ENCODE measurements at regions not wholly inside any gene's neighbourhood (a gene's known extent, or its start where the extent isn't known, plus 50 kb on each side); places are given as distances from the start of the nearest gene placed in this dataset.

DNA sequence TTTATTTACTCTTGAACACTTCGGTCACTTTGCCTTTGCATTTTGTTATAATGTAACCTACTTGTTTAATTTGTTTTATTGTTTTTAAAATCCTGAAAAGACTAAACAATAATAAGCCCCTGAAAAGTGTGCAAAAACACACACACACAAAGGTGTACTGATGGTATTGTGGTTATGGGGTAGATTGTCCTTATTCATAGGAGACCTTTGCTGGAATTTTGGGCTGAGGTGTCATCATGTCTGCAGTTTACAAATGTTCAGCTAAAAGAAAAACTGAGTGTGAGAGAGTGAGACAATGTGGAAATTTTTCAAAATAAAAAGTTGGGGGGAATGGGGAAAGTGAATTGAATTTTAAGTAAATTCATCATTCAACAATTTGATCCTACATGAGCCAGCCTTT lies 174.9 kb downstream of the QDPR start:
- H3K4me3 ChIP-seq (ENCODE audit: low read length) = no peak overlapping the region
- peaks cover 3% of the 10 kb centered on the region; the same call in 1 of the 2 replicates for H3K27me3 ChIP-seq (ENCODE audit: control insufficient read depth, low read length)
- H3K79me2 ChIP-seq (ENCODE audit: control insufficient read depth, low read length) = no peaks in the 10 kb centered on the region
- peaks cover 21% of the 10 kb centered on the region for H3K4me1 ChIP-seq (ENCODE audit: control insufficient read depth, low read length)
- H3K4me2 ChIP-seq (ENCODE audit: low read length) = peak overlapping the region; percentile 7
- no peaks in the 10 kb centered on the region for H3K9me2 ChIP-seq (replicated peaks; ENCODE audit: control insufficient read depth, low read length)
- no peaks in the 10 kb centered on the region for H3K36me3 ChIP-seq (ENCODE audit: control insufficient read depth, low read length)
- no peaks in the 10 kb centered on the region for H4K20me1 ChIP-seq (ENCODE audit: control insufficient read depth, insufficient read depth, low read depth, low read length)
- H3K27ac ChIP-seq (ENCODE audit: low read depth, low read length) = no peak overlapping the region
- no peaks in the 10 kb centered on the region for H3F3A ChIP-seq (ENCODE audit: control insufficient read depth, insufficient read depth)
- TF ChIP-seq, protein P1, sequence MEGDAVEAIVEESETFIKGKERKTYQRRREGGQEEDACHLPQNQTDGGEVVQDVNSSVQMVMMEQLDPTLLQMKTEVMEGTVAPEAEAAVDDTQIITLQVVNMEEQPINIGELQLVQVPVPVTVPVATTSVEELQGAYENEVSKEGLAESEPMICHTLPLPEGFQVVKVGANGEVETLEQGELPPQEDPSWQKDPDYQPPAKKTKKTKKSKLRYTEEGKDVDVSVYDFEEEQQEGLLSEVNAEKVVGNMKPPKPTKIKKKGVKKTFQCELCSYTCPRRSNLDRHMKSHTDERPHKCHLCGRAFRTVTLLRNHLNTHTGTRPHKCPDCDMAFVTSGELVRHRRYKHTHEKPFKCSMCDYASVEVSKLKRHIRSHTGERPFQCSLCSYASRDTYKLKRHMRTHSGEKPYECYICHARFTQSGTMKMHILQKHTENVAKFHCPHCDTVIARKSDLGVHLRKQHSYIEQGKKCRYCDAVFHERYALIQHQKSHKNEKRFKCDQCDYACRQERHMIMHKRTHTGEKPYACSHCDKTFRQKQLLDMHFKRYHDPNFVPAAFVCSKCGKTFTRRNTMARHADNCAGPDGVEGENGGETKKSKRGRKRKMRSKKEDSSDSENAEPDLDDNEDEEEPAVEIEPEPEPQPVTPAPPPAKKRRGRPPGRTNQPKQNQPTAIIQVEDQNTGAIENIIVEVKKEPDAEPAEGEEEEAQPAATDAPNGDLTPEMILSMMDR (IDR thresholded peaks at IDR 0.05; ENCODE audit: low read depth, low read length, poor library complexity, severe bottlenecking) = no peak
- no peak for TF ChIP-seq EZH2phosphoT487 (IDR thresholded peaks at IDR 0.05; ENCODE audit: borderline replicate concordance, low read length)
- H3K9me3 ChIP-seq (ENCODE audit: control insufficient read depth, insufficient read depth, low read length) = no peaks in the 10 kb centered on the region

DNA sequence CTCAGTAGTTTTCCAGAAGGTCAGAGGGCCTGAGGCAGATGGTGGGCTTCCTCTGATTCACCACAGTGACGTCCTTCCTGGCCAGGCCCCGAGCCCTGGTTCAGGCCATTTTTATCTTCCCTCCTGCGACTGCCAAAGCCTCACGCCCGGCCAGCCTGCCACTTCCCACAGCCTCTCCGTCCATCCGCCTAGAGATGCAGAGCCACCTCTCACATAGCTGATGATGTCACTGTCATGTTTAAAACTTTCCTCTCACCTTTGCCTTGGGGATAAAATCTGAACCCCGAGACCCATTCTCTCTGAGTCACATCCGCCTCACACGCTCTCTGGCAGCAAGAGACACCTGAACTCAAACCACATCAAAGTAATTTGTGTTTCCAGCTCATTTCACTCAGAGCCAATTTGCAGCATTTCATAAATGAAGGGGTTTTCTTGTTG lies 175.3 kb downstream of the QDPR start:
- H3K27ac ChIP-seq (ENCODE audit: low read depth, low read length) = no peak overlapping the region
- no peak for TF ChIP-seq EZH2phosphoT487 (IDR thresholded peaks at IDR 0.05; ENCODE audit: borderline replicate concordance, low read length)
- TF ChIP-seq, protein P1 (IDR thresholded peaks at IDR 0.05; ENCODE audit: low read depth, low read length, poor library complexity, severe bottlenecking) = no peak
- peaks cover 21% of the 10 kb centered on the region for H3K4me1 ChIP-seq (ENCODE audit: control insufficient read depth, low read length)
- H3K4me3 ChIP-seq (ENCODE audit: low read length) = no peak overlapping the region
- no peaks in the 10 kb centered on the region for H3F3A ChIP-seq (ENCODE audit: control insufficient read depth, insufficient read depth)
- H3K36me3 ChIP-seq (ENCODE audit: control insufficient read depth, low read length) = no peaks in the 10 kb centered on the region
- H3K9me2 ChIP-seq (replicated peaks; ENCODE audit: control insufficient read depth, low read length) = no peaks in the 10 kb centered on the region
- no peaks in the 10 kb centered on the region for H4K20me1 ChIP-seq (ENCODE audit: control insufficient read depth, insufficient read depth, low read depth, low read length)
- H3K79me2 ChIP-seq (ENCODE audit: control insufficient read depth, low read length) = no peaks in the 10 kb centered on the region
- H3K27me3 ChIP-seq (ENCODE audit: control insufficient read depth, low read length) = peaks cover 3% of the 10 kb centered on the region; the same call in 1 of the 2 replicates
- peak overlapping the region; percentile 7 for H3K4me2 ChIP-seq (ENCODE audit: low read length)
- H3K9me3 ChIP-seq (ENCODE audit: control insufficient read depth, insufficient read depth, low read length) = no peaks in the 10 kb centered on the region

DNA sequence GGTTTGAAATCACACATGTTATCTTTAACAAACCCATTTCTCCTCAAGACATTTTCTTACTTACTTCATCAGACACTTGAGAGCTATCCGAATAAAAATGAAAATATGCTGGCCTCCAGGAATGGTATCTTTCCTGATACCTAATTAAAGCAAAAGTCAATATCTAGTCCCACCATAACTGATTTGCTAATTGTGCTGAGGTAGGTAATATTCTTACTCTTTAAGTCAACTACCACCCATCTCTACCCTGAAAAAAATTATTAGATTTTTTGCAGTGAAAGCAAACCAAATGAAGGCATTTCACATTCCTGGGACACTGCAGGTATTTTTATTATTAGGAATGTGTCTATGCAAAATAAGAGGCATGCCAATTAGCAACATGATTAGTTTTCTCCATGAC lies 175.8 kb downstream of the QDPR start:
- H4K20me1 ChIP-seq (ENCODE audit: control insufficient read depth, insufficient read depth, low read depth, low read length) = no peaks in the 10 kb centered on the region
- H3K4me3 ChIP-seq (ENCODE audit: low read length) = no peak overlapping the region
- peaks cover 21% of the 10 kb centered on the region for H3K4me1 ChIP-seq (ENCODE audit: control insufficient read depth, low read length)
- peaks cover 3% of the 10 kb centered on the region; the same call in 1 of the 2 replicates for H3K27me3 ChIP-seq (ENCODE audit: control insufficient read depth, low read length)
- no peaks in the 10 kb centered on the region for H3K79me2 ChIP-seq (ENCODE audit: control insufficient read depth, low read length)
- H3K36me3 ChIP-seq (ENCODE audit: control insufficient read depth, low read length) = no peaks in the 10 kb centered on the region
- H3K9me3 ChIP-seq (ENCODE audit: control insufficient read depth, insufficient read depth, low read length) = no peaks in the 10 kb centered on the region
- H3K4me2 ChIP-seq (ENCODE audit: low read length) = peak overlapping the region; percentile 7
- no peak overlapping the region for H3K27ac ChIP-seq (ENCODE audit: low read depth, low read length)
- H3F3A ChIP-seq (ENCODE audit: control insufficient read depth, insufficient read depth) = no peaks in the 10 kb centered on the region
- no peaks in the 10 kb centered on the region for H3K9me2 ChIP-seq (replicated peaks; ENCODE audit: control insufficient read depth, low read length)
- TF ChIP-seq, protein P1 (IDR thresholded peaks at IDR 0.05; ENCODE audit: low read depth, low read length, poor library complexity, severe bottlenecking) = no peak
- no peak for TF ChIP-seq EZH2phosphoT487 (IDR thresholded peaks at IDR 0.05; ENCODE audit: borderline replicate concordance, low read length)

All from DOHH2 (cell line).